ENCODE measurements at regions not wholly inside any gene's neighbourhood (a gene's known extent, or its start where the extent isn't known, plus 50 kb on each side); places are given as distances from the start of the nearest gene placed in this dataset.

- no peak for DNase-seq
Measured at GRCh38 chr9:120107138-120107537, 472.8 kb downstream of the CDK5RAP2 start.

- no peak for DNase-seq
Measured at GRCh38 chr9:120104771-120105170, 475.2 kb downstream of the CDK5RAP2 start.

- no peak for DNase-seq
Measured at GRCh38 chr9:120100595-120100994, 479.4 kb downstream of the CDK5RAP2 start.

- no peak for DNase-seq
Measured at GRCh38 chr9:120099065-120099464, 480.9 kb downstream of the CDK5RAP2 start.

GRCh38 chr9:120098584-120098983 lies 481.4 kb downstream of the CDK5RAP2 start:
- DNase-seq: no peak

GRCh38 chr9:120091206-120091605 lies 488.8 kb downstream of the CDK5RAP2 start:
- DNase-seq: no peak

GRCh38 chr9:120080849-120081248 lies 499.1 kb downstream of the CDK5RAP2 start:
- no peak for DNase-seq

GRCh38 chr9:120078112-120078511 lies 501.9 kb downstream of the CDK5RAP2 start:
- DNase-seq: no peak

- DNase-seq: no peak
Measured at GRCh38 chr9:120071760-120072159, 508.2 kb downstream of the CDK5RAP2 start.

- DNase-seq: no peak
Measured at GRCh38 chr9:120066315-120066714, 513.7 kb downstream of the CDK5RAP2 start.

GRCh38 chr9:120065151-120065550 lies 514.8 kb downstream of the CDK5RAP2 start:
- DNase-seq: no peak

GRCh38 chr9:120045011-120045410 lies 535.0 kb downstream of the CDK5RAP2 start:
- no peak for DNase-seq

- DNase-seq: no peak
Measured at GRCh38 chr9:120043448-120043847, 536.5 kb downstream of the CDK5RAP2 start.

- DNase-seq: no peak
Measured at GRCh38 chr9:120040896-120041295, 539.1 kb downstream of the CDK5RAP2 start.

- DNase-seq: no peak
Measured at GRCh38 chr9:120038342-120038741, 541.6 kb downstream of the CDK5RAP2 start.

GRCh38 chr9:120032639-120033038 lies 547.3 kb downstream of the CDK5RAP2 start:
- no peak for DNase-seq

GRCh38 chr9:120030847-120031246 lies 549.1 kb downstream of the CDK5RAP2 start:
- no peak for DNase-seq

- DNase-seq: no peak
Measured at GRCh38 chr9:120018550-120018949, 561.4 kb downstream of the CDK5RAP2 start.

- no peak for DNase-seq
Measured at GRCh38 chr9:120018037-120018436, 561.9 kb downstream of the CDK5RAP2 start.

GRCh38 chr9:120016231-120016630 lies 563.7 kb downstream of the CDK5RAP2 start:
- no peak for DNase-seq

GRCh38 chr9:120014796-120015195 lies 565.2 kb downstream of the CDK5RAP2 start:
- DNase-seq: no peak

GRCh38 chr9:120009856-120010255 lies 570.1 kb downstream of the CDK5RAP2 start:
- no peak for DNase-seq

GRCh38 chr9:120001536-120001935 lies 578.4 kb downstream of the CDK5RAP2 start:
- DNase-seq: no peak

GRCh38 chr9:119998614-119999013 lies 581.4 kb downstream of the CDK5RAP2 start:
- no peak for DNase-seq

- DNase-seq: no peak
Measured at GRCh38 chr9:119991797-119992196, 588.2 kb downstream of the CDK5RAP2 start.

- no peak for DNase-seq
Measured at GRCh38 chr9:119986713-119987112, 593.3 kb downstream of the CDK5RAP2 start.

Data from EL (cell line).